Adipocyte (in vitro differentiated cells): ENCODE measurements at regions not wholly inside any gene's neighbourhood (a gene's known extent, or its start where the extent isn't known, plus 50 kb on each side); places are given as distances from the start of the nearest gene placed in this dataset.
A peak's percentile ranks its signal among the peaks of the same experiment; 100 is the strongest.

ENCODE experiments used
- DNase-seq: peaks from one replicate; pipeline ENCODE4 v3.0.0-alpha.2; 2015; ENCODE audit warnings: low read depth
- H3K27me3 ChIP-seq: replicated peaks from 2 replicates; pipeline ENCODE4 v1.7.0; 2013; ENCODE audit warnings: mild to moderate bottlenecking, low read length, moderate library complexity; ENCODE audit not compliant: control insufficient read depth, insufficient read depth
- H3K36me3 ChIP-seq: 2 replicates; pipeline ENCODE4 v1.7.0; 2013; ENCODE audit warnings: low read length, mild to moderate bottlenecking, moderate library complexity; ENCODE audit not compliant: control insufficient read depth, insufficient read depth, severe bottlenecking
- H3K4me1 ChIP-seq: 2 replicates; pipeline ENCODE4 v1.7.0; 2013; ENCODE audit warnings: mild to moderate bottlenecking, low read length, moderate library complexity; ENCODE audit not compliant: control insufficient read depth, insufficient read depth
- H3K4me3 ChIP-seq: 2 replicates; pipeline ENCODE4 v1.7.0; 2013; ENCODE audit warnings: mild to moderate bottlenecking, low read length, moderate library complexity
- H3K9ac ChIP-seq: 2 replicates; pipeline ENCODE4 v1.7.0; 2013; ENCODE audit warnings: mild to moderate bottlenecking, low read length, moderate library complexity
- H3K9me3 ChIP-seq: 2 replicates; pipeline ENCODE4 v1.7.0; 2013; ENCODE audit warnings: mild to moderate bottlenecking, low read length, moderate library complexity; ENCODE audit not compliant: control insufficient read depth

DNA sequence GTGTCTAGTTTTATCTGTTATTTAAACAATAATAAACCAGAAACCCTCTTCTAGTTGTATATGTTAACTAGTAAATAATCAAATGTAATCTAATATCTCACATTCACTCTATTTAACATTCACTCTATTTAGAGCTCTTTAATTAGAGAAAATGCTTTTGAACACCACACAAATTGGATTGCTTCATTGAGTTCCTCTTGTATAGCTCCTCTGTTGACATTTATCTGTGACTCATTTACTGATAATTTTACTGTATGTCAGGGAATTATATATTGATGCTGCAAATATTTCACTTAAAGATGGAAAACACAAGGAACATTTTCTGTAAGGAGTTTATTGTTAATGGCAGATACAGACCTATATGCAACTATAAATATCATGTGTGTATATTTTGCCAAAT is 594.6 kb downstream of the COL12A1 start:
- H3K4me3 ChIP-seq: no peak overlapping the region
- no peaks in the 10 kb centered on the region for H3K36me3 ChIP-seq
- H3K9me3 ChIP-seq: no peaks in the 10 kb centered on the region
- H3K9ac ChIP-seq: no peak overlapping the region
- peaks cover 43% of the 10 kb centered on the region for H3K4me1 ChIP-seq
- H3K27me3 ChIP-seq: no peaks in the 10 kb centered on the region
- peak; percentile 19 for DNase-seq

DNA sequence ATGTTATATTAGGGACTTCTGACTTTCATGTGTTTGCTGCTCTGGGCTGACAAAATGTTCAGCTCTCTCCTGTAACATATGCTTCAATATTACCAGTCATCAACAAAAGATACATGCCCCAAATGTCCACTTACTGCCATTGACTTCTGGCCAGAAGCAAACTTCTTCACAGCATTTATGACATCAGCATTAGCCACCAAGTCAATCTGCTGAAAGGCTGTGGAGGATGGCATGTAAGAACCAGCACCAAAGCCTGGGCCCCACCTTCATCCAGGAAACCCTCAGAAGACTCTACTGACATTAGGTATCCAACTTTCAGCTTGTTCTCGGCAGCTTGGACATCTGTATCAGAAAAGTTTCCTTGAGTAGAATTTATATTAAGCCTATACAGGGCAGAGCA is 595.5 kb downstream of the COL12A1 start:
- Histone ChIP-seq H3K9ac (no peak overlapping the region), H3K9me3 (no peaks in the 10 kb centered on the region)

DNA sequence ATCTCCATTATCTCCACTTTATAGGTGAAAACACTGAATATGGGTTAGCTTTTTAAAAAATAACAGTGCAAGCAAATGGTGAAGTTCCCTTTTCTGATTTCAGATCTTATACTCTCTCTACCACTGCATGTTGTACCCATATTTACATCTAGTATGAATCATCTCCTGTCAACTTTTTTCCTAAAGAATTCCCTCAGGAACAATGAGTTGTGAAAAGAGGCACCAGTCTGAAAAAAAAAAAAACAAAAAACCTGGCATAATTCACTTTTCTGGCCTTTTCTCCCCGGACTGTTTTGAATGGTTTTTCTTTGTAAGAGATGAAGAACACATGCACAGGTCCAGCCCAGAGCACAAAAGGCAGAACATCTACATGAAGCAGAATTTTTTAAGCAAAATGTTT is 596.0 kb downstream of the COL12A1 start:
- no peaks in the 10 kb centered on the region for H3K36me3 ChIP-seq
- no peaks in the 10 kb centered on the region for H3K9me3 ChIP-seq
- no peak overlapping the region for H3K9ac ChIP-seq
- H3K4me1 ChIP-seq: peaks cover 54% of the 10 kb centered on the region
- DNase-seq: peak; percentile 42
- H3K27me3 ChIP-seq: no peaks in the 10 kb centered on the region
- H3K4me3 ChIP-seq: no peak overlapping the region

More for the DNA sequence above, 595.5 kb downstream of the COL12A1 start:
- DNase-seq: no peak
- H3K4me3 ChIP-seq: no peak overlapping the region
- no peaks in the 10 kb centered on the region for H3K27me3 ChIP-seq
- no peaks in the 10 kb centered on the region for H3K36me3 ChIP-seq
- peaks cover 52% of the 10 kb centered on the region for H3K4me1 ChIP-seq

DNA sequence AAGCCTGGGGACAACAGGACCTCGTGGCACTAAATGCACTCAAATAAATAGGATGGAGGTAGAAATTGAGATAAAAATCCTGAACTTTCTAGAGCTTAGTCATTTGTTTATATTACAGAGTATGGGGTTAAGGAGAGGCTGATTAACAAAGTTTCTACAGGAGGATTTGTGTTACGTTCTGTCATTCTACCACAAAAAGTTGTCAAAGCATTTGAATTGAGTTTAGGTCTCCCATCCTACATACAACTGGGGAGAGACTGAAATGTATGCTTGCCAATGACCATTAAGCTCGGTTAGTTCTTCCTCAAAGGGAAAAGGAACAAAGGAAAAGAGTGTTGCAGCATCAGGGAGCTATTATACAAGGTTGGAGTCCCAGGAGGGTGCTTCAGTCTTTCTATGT is 597.9 kb downstream of the COL12A1 start:
- Histone ChIP-seq H3K9ac (no peak overlapping the region), H3K9me3 (no peaks in the 10 kb centered on the region), H3K27me3 (no peaks in the 10 kb centered on the region), H3K4me3 (no peak overlapping the region), H3K36me3 (no peaks in the 10 kb centered on the region), H3K4me1 (peaks cover 63% of the 10 kb centered on the region)
- DNase-seq: peak; percentile 39

DNA sequence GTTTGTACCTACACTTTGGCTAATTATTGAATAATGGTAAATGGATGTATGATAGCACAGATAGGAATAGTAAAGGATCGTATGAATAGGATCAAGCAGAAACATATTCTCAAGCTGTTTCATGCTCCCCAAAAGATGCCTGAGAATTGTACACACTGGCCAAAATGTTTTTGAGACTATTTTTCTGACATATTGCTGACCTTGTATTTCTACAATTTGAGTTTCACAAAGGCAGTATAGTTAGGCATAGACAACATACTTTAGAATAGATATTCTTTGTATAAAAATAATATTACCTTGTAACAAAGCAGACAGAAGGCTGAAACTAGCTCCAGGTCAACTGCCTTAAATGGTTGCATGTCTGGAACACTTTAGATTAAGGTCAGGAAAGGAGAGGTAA is 598.4 kb downstream of the COL12A1 start:
- H3K9me3 ChIP-seq: no peaks in the 10 kb centered on the region
- H3K9ac ChIP-seq: no peak overlapping the region
- H3K4me3 ChIP-seq: no peak overlapping the region
- no peak for DNase-seq
- no peaks in the 10 kb centered on the region for H3K27me3 ChIP-seq
- peaks cover 63% of the 10 kb centered on the region for H3K4me1 ChIP-seq
- H3K36me3 ChIP-seq: no peaks in the 10 kb centered on the region

DNA sequence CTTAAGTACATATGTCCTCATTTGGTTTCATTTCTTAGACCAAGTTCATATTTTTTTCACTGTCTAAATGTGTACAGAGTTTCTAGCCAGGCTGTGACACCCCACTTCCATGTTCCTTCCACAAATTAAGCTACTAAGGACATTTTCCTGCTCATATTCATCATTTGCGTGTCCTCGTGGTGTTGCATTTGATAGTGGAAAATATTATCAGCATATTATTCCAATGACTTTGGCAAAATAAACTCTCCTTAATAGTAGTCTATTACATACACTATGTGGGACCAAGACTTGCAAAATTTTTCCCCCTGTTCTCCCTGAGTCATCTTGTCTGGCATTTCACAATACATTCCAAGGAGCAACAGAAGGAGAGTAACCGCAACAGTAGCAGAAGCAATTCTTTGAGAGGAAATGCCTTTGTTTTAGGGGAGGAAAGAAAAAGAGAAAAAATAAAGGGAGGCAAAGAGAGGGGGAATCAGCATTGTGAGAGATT is 599.2 kb downstream of the COL12A1 start:
- peak overlapping the region; percentile 49 for H3K4me3 ChIP-seq
- H3K27me3 ChIP-seq: no peaks in the 10 kb centered on the region
- peak overlapping the region; percentile 55 for H3K9ac ChIP-seq
- peak; percentile 95 for DNase-seq
- no peaks in the 10 kb centered on the region for H3K9me3 ChIP-seq
- H3K36me3 ChIP-seq: no peaks in the 10 kb centered on the region
- peaks cover 63% of the 10 kb centered on the region for H3K4me1 ChIP-seq

DNA sequence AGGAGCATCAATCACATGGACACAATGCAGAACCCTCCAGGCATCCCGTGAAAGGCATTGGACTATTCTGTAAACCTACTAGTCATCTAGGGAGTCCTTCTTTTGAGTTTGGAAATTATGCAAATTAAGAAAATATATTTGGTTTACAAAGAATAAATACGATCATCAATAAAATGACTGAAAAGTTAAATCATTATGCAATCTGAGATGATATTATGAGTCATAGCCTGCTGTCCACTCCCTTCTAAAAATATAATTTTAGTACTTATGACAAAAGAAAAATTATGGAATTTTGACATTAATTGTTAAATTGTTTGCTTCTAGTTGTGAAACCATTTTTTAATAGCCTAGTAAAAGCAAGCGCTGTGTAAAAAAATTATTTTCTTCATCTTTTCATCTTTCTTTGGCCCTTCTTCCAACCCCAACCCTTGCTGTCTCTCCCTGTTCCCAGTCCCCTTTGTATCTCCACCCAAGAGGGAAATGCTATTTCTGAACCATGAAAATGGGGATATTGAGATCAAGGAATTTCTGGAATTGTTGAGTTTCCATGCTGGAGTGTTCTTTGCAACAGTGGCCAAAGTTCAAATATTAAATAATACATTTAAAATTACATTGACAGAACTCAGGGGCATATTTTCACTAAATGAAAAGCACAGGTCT is 599.8 kb downstream of the COL12A1 start:
- Histone ChIP-seq H3K9ac (peak overlapping the region; percentile 55), H3K4me3 (peak overlapping the region; percentile 49), H3K27me3 (no peaks in the 10 kb centered on the region), H3K4me1 (peaks cover 63% of the 10 kb centered on the region), H3K36me3 (no peaks in the 10 kb centered on the region), H3K9me3 (no peaks in the 10 kb centered on the region)
- no peak for DNase-seq

DNA sequence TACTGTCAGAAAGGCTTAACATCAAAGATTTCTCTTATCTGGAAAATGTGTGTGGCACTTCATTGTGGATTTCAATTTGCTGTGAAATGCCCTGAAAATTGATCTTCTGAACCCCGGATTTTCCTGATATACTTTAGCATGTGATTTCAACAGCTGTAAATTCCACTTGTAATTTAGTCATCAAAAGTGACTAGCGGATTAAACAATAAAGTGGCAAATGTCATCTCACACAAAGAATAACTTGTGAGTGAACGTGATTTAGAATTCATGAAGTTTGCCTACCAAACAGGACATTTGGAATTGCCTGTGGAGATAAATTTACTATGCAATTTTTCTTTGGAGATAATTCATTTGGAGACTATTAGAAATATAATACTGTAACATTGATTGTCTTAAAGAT is 601.6 kb downstream of the COL12A1 start:
- H3K4me3 ChIP-seq: no peak overlapping the region
- no peak for DNase-seq
- no peaks in the 10 kb centered on the region for H3K27me3 ChIP-seq
- no peaks in the 10 kb centered on the region for H3K36me3 ChIP-seq
- H3K4me1 ChIP-seq: peaks cover 48% of the 10 kb centered on the region
- no peak overlapping the region for H3K9ac ChIP-seq
- no peaks in the 10 kb centered on the region for H3K9me3 ChIP-seq

DNA sequence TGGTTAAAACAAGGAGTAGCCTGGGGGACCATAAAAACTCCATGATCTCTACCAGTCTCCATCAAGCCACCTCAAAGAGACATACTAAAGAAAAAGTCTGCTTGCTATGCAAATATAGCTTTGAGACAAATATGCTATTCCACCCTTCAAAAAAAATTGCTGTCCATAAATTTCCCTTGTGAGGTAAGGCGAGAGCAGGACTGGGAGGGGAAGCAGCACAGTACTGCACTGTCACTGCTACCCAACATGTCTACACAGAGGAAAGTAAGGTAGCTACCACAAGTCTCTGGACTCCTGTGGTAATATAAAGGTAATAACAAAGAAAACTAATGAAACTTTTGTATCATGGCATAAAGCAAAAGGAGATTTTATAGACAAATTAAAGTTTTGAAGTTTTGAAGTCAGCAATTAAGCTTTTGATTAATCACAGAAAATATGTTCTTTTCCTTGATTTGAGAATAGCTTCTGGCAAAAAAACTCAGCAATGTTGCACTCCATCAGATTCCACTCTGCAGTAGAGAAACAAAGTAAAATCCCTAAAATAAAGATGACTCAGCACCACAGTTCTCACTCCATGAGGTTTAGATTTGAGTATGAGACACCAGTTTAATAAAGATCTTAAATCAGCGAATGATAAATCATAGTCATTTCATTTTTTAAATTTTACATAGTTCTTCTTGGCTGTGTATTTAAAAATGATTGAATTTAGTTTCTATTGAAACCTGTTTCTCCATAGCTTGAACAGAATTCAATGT is 602.4 kb downstream of the COL12A1 start:
- DNase-seq: peak; percentile 54
- Histone ChIP-seq H3K36me3 (no peaks in the 10 kb centered on the region), H3K4me1 (peaks cover 40% of the 10 kb centered on the region), H3K27me3 (no peaks in the 10 kb centered on the region), H3K9ac (no peak overlapping the region), H3K9me3 (no peaks in the 10 kb centered on the region), H3K4me3 (no peak overlapping the region)

DNA sequence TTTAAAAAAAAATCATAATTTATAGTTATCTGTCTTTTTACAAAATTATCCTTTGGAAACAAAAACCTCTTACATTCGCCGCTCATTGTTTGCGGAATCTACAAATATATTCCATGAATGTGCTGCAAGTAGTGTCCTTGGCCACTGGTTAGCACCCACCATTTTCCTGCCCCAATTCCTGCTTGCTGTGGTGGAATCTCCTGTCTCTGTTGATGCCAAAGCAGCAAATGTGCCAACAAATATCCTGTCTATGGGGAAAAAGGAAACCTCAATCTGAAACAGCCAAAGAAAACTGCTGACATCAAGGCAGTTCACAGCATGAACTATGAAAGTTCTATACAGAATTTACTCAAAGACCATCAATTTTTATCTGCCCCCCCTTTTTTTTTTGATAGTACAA is 603.6 kb downstream of the COL12A1 start:
- no peak for DNase-seq
- no peaks in the 10 kb centered on the region for H3K9me3 ChIP-seq
- H3K4me1 ChIP-seq: peaks cover 27% of the 10 kb centered on the region
- no peaks in the 10 kb centered on the region for H3K36me3 ChIP-seq
- no peak overlapping the region for H3K9ac ChIP-seq
- H3K4me3 ChIP-seq: no peak overlapping the region
- H3K27me3 ChIP-seq: no peaks in the 10 kb centered on the region

DNA sequence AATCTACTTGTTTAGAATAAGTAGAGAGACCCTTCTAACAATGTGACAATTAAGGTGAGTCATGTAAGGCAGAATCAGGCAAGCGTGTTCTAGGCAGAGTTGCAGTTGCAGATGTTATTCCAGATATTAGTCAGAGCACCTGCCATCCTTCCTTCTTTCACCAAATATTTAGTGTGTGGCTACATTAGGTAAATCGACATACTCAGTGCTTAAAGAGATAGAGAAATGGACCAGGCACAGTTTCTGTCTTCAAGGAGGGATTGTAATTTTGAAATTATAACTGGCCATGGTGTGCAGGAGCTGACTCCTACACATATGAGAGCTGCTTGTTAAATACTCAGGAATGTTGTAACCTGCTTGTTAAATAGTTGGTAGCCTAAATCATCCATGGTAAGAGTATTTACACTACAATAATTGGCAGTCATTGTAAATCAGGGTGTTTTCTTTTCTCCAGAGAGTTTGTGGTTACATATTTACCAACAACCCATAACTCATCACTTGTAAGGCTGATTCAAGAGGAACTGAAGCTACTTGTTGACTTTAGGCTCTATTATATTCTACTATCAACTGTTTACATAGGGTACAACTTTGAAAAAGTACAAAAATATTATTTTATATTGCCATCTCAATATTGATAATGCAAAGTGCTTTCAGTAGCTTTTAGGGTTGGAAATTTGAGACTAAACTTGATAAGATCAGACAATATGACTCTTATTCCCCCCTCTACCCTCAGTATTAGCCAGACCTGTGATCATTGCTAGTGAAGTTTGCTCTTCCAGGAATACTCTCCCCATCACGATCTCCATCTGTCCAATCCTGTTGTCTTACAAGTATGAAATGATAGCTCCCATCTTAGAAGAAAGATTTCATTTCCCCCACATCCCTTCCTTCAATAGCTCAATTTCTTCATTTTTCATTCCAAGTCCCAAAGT is 607.1 kb downstream of the COL12A1 start:
- Histone ChIP-seq H3K4me1 (peaks cover 3% of the 10 kb centered on the region), H3K36me3 (no peaks in the 10 kb centered on the region)
- DNase-seq: no peak

More for the DNA sequence above, 607.1 kb downstream of the COL12A1 start:
- Histone ChIP-seq H3K27me3 (no peaks in the 10 kb centered on the region), H3K9me3 (no peaks in the 10 kb centered on the region), H3K4me3 (no peak overlapping the region), H3K9ac (no peak overlapping the region)
